22Rv1 (cell line): ENCODE measurements at regions not wholly inside any gene's neighbourhood (a gene's known extent, or its start where the extent isn't known, plus 50 kb on each side); places are given as distances from the start of the nearest gene placed in this dataset.

Experiments
- ZFX ChIP-seq: fragments of 450-650 bp; IDR thresholded peaks from 2 replicates; pipeline ENCODE4 v1.6.1; 2017; ENCODE audit warnings: antibody characterized with exemption, borderline replicate concordance
- TF ChIP-seq, protein P1 (sequence below): fragments of 450-650 bp; IDR thresholded peaks from 2 replicates; pipeline ENCODE4 v1.5.1; 2017; ENCODE audit warnings: mild to moderate bottlenecking

DNA sequence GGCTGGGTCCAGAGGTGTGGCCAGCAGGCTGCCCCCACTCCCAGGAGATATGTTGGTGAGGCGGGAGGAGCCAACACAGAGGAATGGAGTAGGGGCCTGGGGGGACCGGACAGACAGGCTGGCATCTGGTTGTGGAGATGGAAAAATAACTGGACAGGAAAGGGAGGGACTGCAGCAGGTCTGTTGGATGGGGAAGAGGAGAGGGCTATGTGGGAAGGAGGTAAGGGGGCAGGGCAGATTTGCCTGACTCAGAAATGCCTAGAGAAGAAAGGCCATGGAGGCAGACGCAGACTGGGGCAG, 160.4 kb downstream of the TRIM29 start:
- TF ChIP-seq, protein P1, sequence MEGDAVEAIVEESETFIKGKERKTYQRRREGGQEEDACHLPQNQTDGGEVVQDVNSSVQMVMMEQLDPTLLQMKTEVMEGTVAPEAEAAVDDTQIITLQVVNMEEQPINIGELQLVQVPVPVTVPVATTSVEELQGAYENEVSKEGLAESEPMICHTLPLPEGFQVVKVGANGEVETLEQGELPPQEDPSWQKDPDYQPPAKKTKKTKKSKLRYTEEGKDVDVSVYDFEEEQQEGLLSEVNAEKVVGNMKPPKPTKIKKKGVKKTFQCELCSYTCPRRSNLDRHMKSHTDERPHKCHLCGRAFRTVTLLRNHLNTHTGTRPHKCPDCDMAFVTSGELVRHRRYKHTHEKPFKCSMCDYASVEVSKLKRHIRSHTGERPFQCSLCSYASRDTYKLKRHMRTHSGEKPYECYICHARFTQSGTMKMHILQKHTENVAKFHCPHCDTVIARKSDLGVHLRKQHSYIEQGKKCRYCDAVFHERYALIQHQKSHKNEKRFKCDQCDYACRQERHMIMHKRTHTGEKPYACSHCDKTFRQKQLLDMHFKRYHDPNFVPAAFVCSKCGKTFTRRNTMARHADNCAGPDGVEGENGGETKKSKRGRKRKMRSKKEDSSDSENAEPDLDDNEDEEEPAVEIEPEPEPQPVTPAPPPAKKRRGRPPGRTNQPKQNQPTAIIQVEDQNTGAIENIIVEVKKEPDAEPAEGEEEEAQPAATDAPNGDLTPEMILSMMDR, result no peak
- no peak for TF ChIP-seq ZFX
